IPS DF 4.7 (cell line): ENCODE measurements at regions not wholly inside any gene's neighbourhood (a gene's known extent, or its start where the extent isn't known, plus 50 kb on each side); places are given as distances from the start of the nearest gene placed in this dataset.

Experiments used
- DNase-seq: peaks from one replicate; pipeline ENCODE4 v3.0.0-alpha.2; 2013; ENCODE audit warnings: low spot score; ENCODE audit errors: extremely low read depth

- DNase-seq = no peak
These were observed 154.7 kb upstream of the GOLIM4 start for GRCh38 chr3:168250415-168250861.

- no peak for DNase-seq
These were observed 154.1 kb upstream of the GOLIM4 start for GRCh38 chr3:168249550-168250414.

- DNase-seq = no peak
These were observed 153.5 kb upstream of the GOLIM4 start for GRCh38 chr3:168249205-168249549.

- no peak for DNase-seq
These were observed 152.9 kb upstream of the GOLIM4 start for GRCh38 chr3:168248383-168249204.

- DNase-seq = no peak
These were observed 145.4 kb upstream of the GOLIM4 start for GRCh38 chr3:168241156-168241555.

GRCh38 chr3:168239287-168239686, 143.6 kb upstream of the GOLIM4 start:
- no peak for DNase-seq

GRCh38 chr3:168233001-168233400, 137.3 kb upstream of the GOLIM4 start:
- DNase-seq = no peak

- no peak for DNase-seq
These were observed 127.4 kb upstream of the GOLIM4 start for GRCh38 chr3:168223085-168223484.

- no peak for DNase-seq
These were observed 124.8 kb upstream of the GOLIM4 start for GRCh38 chr3:168220556-168220955.

- DNase-seq = no peak
These were observed 123.8 kb upstream of the GOLIM4 start for GRCh38 chr3:168219530-168219929.

GRCh38 chr3:168218600-168218999, 122.9 kb upstream of the GOLIM4 start:
- DNase-seq = no peak

- DNase-seq = no peak
These were observed 121.1 kb upstream of the GOLIM4 start for GRCh38 chr3:168216851-168217250.

GRCh38 chr3:168213920-168214319, 118.2 kb upstream of the GOLIM4 start:
- DNase-seq = no peak

- DNase-seq = no peak
These were observed 117.1 kb upstream of the GOLIM4 start for GRCh38 chr3:168212664-168213285.

GRCh38 chr3:168205451-168205850, 109.7 kb upstream of the GOLIM4 start:
- DNase-seq = no peak

GRCh38 chr3:168197162-168197561, 101.4 kb upstream of the GOLIM4 start:
- DNase-seq = no peak

GRCh38 chr3:168191856-168192255, 96.1 kb upstream of the GOLIM4 start:
- DNase-seq = no peak

GRCh38 chr3:168187233-168187632, 91.5 kb upstream of the GOLIM4 start:
- DNase-seq = no peak

GRCh38 chr3:168186293-168186983, 90.7 kb upstream of the GOLIM4 start:
- no peak for DNase-seq

- no peak for DNase-seq
These were observed 88.0 kb upstream of the GOLIM4 start for GRCh38 chr3:168183774-168184173.

- no peak for DNase-seq
These were observed 73.0 kb upstream of the GOLIM4 start for GRCh38 chr3:168168743-168169142.
